HG03060 (cell line): ENCODE measurements at regions not wholly inside any gene's neighbourhood (a gene's known extent, or its start where the extent isn't known, plus 50 kb on each side); places are given as distances from the start of the nearest gene placed in this dataset.

Source experiments
- ATAC-seq: cut with Tn5 transposase; IDR thresholded peaks from one replicate; pipeline ENCODE4 v1.9.1; 2021; ENCODE audit warnings: low read depth, moderate number of reproducible peaks; ENCODE audit not compliant: unreplicated experiment

- no peak for ATAC-seq
These were observed 407.3 kb upstream of the ADARB2 start for GRCh38 chr10:2144584-2144983.

DNA sequence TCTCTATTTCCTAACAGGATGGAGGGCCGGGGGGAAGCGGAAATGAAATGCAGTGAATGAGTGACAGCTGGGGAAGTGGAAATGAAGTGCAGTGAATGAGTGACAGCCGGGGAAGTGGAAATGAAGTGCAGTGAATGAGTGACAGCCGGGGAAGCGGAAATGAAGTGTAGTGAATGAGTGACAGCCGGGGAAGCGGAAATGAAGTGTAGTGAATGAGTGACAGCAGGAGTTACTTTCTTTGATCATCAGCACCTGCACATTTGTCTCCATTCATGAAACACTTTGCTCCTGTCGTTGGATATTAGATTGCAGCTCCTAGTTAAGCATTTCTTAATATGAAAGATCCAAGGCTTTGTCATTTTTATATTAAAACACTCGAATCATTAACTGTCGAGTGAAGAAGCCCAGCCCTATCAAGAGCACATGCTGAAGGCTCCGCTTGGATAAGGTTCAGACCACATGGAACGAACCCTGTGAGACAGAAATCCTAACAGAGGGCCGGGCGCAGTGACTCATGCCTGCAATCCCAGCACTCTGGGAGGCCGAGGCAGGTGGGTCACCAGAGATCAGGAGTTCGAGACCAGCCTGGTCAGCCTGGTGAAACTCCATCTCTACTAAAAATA, 406.0 kb upstream of the ADARB2 start:
- no peak for ATAC-seq

GRCh38 chr10:2139746-2140145, 402.4 kb upstream of the ADARB2 start:
- no peak for ATAC-seq

DNA sequence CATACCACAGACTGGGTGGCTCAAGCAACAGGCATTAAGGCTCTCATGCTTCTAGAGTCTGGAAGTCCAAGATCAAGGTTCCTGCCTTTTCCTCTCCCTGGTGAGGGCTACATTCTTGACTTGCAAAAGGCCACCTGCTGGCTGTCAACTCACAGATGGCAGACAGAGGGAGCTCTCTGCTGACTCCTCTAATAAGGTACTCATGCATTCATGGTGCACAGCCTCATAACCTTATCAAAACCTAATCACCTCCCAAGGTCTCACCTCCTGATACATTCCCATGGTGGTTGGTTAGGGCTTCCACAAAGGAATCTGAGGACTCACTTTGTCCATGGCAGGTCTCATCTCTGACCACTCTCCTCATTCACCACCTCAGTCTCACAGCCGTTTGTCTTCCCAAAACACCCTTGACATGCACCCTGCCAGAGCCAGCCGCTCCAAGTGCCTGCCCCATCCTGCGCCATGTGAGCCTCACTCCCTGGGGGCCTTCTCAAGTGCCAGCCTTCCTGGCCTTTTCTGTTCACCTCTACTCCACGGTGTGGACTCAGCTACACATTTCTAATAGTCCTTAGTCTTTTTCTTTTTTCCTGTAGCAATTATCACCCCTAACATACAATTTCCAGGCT, 400.3 kb upstream of the ADARB2 start:
- peak; percentile 49 for ATAC-seq

DNA sequence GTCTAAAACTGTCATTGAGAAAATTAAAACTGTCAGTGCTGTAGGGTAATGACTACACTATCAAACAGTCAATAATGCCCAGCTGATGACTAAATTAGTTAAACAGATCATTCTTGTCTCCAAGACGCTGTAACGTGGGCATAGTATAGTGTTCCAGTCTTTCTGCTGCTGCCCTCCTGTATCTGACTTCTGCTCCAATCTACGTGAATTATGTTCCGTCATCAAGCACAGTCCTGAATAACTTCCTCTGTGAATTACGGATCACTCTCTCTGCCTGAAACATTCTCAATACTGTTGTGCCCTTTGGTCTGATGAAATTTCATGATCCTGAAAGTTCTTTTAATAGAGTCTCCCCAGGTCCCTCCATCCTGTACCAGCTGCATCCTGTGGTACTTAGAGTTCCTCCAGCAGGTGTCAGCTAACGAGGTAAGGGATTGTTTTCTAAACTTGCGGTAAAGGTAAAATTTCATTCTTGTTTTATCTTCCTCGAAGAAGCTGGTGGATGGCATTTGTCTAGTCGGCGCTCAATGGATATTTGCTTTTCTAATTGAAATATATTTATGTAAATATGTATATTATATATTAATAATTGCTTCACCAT, 393.5 kb upstream of the ADARB2 start:
- no peak for ATAC-seq

DNA sequence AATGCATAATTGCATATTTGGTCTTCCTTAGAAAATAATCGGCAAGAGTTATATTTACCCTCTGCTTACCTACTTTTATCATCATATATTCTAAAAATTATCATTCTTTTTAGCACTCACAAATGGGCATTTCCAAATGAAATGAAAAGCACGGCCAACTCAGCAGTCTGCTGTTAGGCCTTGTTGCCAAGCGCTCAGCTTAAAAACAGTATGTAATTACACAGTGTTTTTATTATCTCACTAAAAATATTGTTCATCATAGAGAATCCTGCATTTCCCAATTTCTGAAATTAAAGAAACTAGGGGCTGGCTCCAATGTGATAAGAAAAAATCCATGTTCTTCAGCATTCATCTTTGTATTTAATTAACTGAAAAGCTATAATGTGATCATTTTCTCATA, 391.7 kb upstream of the ADARB2 start:
- no peak for ATAC-seq

- no peak for ATAC-seq
These were observed 386.8 kb upstream of the ADARB2 start for GRCh38 chr10:2124135-2124534.

DNA sequence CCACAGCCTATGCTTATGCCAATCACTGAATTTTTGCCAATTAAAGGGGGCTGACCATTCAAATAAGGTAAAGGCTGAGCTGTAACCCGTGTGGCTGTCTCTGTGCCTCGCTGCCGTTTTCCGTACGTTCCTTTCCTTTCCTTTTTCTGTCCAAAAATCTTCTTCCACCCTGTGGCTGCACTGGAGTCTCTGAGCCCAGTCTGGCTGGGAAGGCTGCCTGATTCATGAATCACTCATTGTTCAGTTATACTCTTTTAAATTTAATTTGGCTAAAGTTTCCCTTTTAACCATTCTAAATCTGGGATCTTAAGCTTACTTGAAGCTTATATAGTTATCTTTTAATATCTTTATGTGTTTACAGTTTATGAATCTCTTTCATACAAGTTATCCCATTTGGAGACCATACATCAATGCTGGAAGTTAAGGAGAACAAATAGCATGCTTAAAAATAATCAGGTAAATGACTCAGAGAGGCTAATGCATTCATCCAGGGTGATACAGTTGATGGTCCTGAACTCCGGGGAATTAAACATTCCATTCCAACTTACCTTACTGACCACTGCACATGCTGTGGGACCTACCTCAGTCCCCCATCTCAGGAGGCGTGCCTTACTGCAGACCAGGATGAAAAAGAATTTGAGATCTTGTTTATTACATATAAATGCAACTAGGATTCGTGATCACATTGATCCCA, 385.3 kb upstream of the ADARB2 start:
- ATAC-seq: no peak

DNA sequence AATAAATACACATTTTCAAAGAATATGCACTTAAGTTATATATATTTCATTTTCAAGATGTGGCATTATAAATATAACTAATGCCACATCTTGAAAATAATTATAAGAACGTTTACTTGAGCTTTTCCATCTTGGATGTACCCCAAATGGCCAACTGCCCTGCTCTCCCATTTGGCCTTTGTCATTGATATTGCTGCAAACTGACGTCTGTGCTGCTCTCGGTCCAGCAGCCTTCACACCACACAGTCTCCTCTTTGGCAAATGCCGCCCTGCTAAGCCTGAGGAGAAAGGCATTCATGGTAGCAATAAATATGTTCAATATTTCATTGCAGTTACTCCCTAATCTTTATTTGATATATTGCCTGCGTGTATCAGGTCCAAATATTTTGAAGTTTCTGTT, 384.6 kb upstream of the ADARB2 start:
- ATAC-seq: no peak

GRCh38 chr10:2121315-2121714, 384.0 kb upstream of the ADARB2 start:
- no peak for ATAC-seq

DNA sequence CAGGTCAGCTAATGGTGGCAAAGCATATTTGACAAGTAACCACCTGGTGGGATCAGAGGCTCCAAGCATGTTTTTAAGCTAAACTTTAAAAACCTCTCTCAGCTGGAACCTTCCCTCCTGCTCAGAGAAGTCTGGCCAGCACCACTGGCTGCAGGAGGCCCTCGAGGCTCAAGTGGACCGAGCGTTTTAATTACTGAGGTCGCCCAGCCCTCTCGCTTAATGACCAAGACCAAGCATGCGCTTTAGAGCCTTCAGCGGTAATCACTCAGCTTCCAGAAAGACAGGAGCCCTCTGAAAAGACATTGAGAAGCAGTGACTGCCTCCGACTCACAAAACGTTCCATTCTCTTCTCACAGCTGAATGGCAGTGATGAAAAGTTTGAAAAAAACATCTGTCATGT, 383.4 kb upstream of the ADARB2 start:
- no peak for ATAC-seq

- no peak for ATAC-seq
These were observed 382.0 kb upstream of the ADARB2 start for GRCh38 chr10:2119316-2119715.

GRCh38 chr10:2118201-2118600, 380.9 kb upstream of the ADARB2 start:
- ATAC-seq: no peak

GRCh38 chr10:2117641-2118040, 380.3 kb upstream of the ADARB2 start:
- no peak for ATAC-seq

DNA sequence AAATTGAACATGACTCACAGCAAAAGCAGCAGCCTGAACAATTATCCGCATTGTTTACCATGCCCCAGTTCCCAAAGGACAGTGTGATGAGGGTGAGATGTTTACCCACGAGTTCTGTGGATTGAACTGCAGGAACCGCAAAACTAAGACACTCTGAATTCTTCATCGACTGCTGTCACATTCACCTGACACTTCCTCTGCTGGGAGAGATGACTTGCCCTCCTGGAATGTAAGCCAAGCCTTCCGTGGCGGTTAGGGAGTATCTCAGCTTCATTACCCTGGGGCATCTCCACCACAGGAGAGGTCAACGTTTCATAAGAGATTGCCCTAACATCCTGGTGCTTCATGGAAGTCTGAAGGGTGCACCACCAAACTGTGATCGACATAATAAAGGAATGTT, 374.6 kb upstream of the ADARB2 start:
- no peak for ATAC-seq

DNA sequence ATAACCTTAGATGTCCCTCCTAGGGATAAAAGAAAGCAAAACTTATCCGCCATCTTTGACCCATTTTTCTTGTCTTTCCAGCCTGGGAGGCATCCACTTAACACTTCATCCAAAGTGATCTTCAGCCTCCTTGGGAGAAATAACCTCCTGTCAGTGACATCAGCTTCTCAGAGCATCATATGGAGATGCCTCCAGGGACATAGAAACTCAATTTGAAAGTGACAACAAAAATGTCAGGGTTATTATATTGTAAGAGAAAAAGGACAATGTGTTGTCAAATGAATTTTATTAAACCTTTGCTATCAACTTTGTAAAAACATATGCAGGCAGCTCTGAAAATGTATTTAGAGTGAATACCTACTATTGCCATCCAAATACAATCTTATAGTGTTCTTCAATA, 371.2 kb upstream of the ADARB2 start:
- no peak for ATAC-seq

- no peak for ATAC-seq
These were observed 369.3 kb upstream of the ADARB2 start for GRCh38 chr10:2106641-2107040.

GRCh38 chr10:2099321-2099720, 362.0 kb upstream of the ADARB2 start:
- no peak for ATAC-seq

DNA sequence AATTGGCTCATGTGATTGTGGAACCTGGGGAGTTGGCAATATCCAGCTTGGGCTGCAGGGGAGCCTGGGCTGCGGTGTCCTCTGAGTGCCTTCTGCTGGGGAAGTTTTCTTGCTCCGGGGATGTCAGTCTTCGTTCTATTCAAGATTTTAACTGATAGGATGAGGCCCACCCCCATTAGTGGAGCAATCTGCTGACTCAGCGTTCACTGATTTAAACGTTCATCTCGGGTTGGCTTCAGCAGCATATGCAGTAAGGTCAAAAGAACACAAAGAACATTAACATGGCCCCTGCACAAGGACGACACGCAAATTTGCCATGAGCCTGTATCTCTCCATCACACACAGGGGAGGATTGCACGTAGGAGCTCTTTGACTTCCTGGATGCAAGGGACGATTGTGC, 360.6 kb upstream of the ADARB2 start:
- no peak for ATAC-seq

- no peak for ATAC-seq
These were observed 356.8 kb upstream of the ADARB2 start for GRCh38 chr10:2094171-2094570.

DNA sequence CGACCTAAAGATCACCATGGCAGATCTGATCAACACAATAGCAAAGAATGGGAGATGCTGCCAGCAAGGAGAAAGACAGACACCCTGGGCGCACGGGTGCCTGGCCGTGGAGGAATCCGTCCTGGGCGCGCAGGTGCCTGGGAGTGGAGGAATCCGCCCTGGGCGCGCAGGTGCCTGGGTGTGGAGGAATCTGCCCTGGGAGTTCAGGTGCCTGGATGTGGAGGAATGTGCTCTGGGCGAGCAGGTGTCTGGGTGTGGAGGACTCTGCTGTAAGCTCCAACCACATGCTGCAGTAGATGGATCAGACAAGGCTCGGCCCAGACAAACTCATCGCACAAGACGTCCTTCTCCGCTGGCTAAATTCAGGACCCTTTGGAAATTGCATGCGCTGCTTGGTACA, 346.3 kb upstream of the ADARB2 start:
- no peak for ATAC-seq

GRCh38 chr10:2081501-2081900, 344.2 kb upstream of the ADARB2 start:
- ATAC-seq: no peak
